GM19328 (cell line): ENCODE measurements at regions not wholly inside any gene's neighbourhood (a gene's known extent, or its start where the extent isn't known, plus 50 kb on each side); places are given as distances from the start of the nearest gene placed in this dataset.

ENCODE experiments used
- ATAC-seq: cut with Tn5 transposase; IDR thresholded peaks from one replicate; pipeline ENCODE4 v1.9.1; 2021; ENCODE audit warnings: mild to moderate bottlenecking, moderate library complexity; ENCODE audit not compliant: unreplicated experiment

GRCh38 chr2:7666596-7667259 lies 749.5 kb downstream of the RNF144A start:
- no peak for ATAC-seq

- no peak for ATAC-seq
Observed at GRCh38 chr2:7667260-7667757, 750.1 kb downstream of the RNF144A start.

- ATAC-seq: no peak
Observed at GRCh38 chr2:7670905-7671641, 753.9 kb downstream of the RNF144A start.

- no peak for ATAC-seq
Observed at GRCh38 chr2:7672027-7672684, 754.9 kb downstream of the RNF144A start.

- no peak for ATAC-seq
Observed at GRCh38 chr2:7672685-7673071, 755.5 kb downstream of the RNF144A start.

- ATAC-seq: no peak
Observed at GRCh38 chr2:7673101-7673500, 755.9 kb downstream of the RNF144A start.

GRCh38 chr2:7673853-7674252 lies 756.6 kb downstream of the RNF144A start:
- ATAC-seq: no peak

- ATAC-seq: no peak
Observed at GRCh38 chr2:7674606-7675005, 757.4 kb downstream of the RNF144A start.

GRCh38 chr2:7676714-7677113 lies 759.5 kb downstream of the RNF144A start:
- ATAC-seq: no peak

GRCh38 chr2:7681881-7682461 lies 764.8 kb downstream of the RNF144A start:
- ATAC-seq: no peak

- ATAC-seq: no peak
Observed at GRCh38 chr2:7683196-7683595, 766.0 kb downstream of the RNF144A start.

GRCh38 chr2:7683708-7684107 lies 766.5 kb downstream of the RNF144A start:
- no peak for ATAC-seq

- ATAC-seq: no peak
Observed at GRCh38 chr2:7685342-7686015, 768.3 kb downstream of the RNF144A start.

- ATAC-seq: no peak
Observed at GRCh38 chr2:7686016-7686385, 768.8 kb downstream of the RNF144A start.

GRCh38 chr2:7691961-7692656 lies 774.9 kb downstream of the RNF144A start:
- ATAC-seq: no peak

- no peak for ATAC-seq
Observed at GRCh38 chr2:7692657-7693161, 775.5 kb downstream of the RNF144A start.

GRCh38 chr2:7693246-7694075 lies 776.2 kb downstream of the RNF144A start:
- no peak for ATAC-seq

GRCh38 chr2:7694076-7694985 lies 777.1 kb downstream of the RNF144A start:
- ATAC-seq: no peak
